ENCODE measurements at regions not wholly inside any gene's neighbourhood (a gene's known extent, or its start where the extent isn't known, plus 50 kb on each side); places are given as distances from the start of the nearest gene placed in this dataset.

- Mint-ChIP-seq H3K4me1 (no peaks in the 10 kb centered on the region), H3K4me3 (no peak overlapping the region), H3K9me3 (peaks cover 3% of the 10 kb centered on the region; the same call in 1 of the 3 replicates), H3K36me3 (ENCODE audit: low read depth) (no peaks in the 10 kb centered on the region), H3K27ac (no peak overlapping the region), H3K27me3 (ENCODE audit: insufficient read depth, low read depth, poor library complexity) (no peaks in the 10 kb centered on the region)
- no peak for DNase-seq (ENCODE audit: low spot score)
- H3K4me3 ChIP-seq = no peak overlapping the region
- H3K4me2 ChIP-seq = no peak overlapping the region
- H3K4me1 ChIP-seq (ENCODE audit: insufficient read depth) = no peaks in the 10 kb centered on the region
- H3K36me3 ChIP-seq (ENCODE audit: insufficient read depth) = no peaks in the 10 kb centered on the region
- H3K9me2 ChIP-seq (ENCODE audit: insufficient read depth) = peaks cover 19% of the 10 kb centered on the region
- H2AFZ ChIP-seq = no peak overlapping the region
- no peaks in the 10 kb centered on the region for H4K20me1 ChIP-seq (replicated peaks; ENCODE audit: insufficient read depth)
- no peaks in the 10 kb centered on the region for H3F3A ChIP-seq (replicated peaks; ENCODE audit: low read depth)
- H3K27me3 ChIP-seq (ENCODE audit: insufficient read depth) = no peaks in the 10 kb centered on the region
- TF ChIP-seq CREB1 (CRISPR knock-in tag; IDR thresholded peaks at IDR 0.05; ENCODE audit: low read depth) (no peak), EZH2 (IDR thresholded peaks at IDR 0.05; ENCODE audit: low read depth, unreplicated experiment) (no peak), JUNB (IDR thresholded peaks at IDR 0.05; ENCODE audit: unreplicated experiment) (no peak), ZNF331 (CRISPR knock-in tag; IDR thresholded peaks at IDR 0.05; ENCODE audit: low read depth) (no peak), STAT1 (IDR thresholded peaks at IDR 0.05; ENCODE audit: unreplicated experiment) (no peak), EZH2phosphoT487 (IDR thresholded peaks at IDR 0.05; ENCODE audit: unreplicated experiment) (no peak), REST (IDR thresholded peaks at IDR 0.05; ENCODE audit: unreplicated experiment) (no peak), ZNF462 (CRISPR knock-in tag; IDR thresholded peaks at IDR 0.05) (no peak), NANOG (IDR thresholded peaks at IDR 0.05; ENCODE audit: borderline replicate concordance) (no peak), POLR2AphosphoS5 (IDR thresholded peaks at IDR 0.05; ENCODE audit: low read depth) (no peak), CTCF (conservative IDR thresholded peaks at IDR 0.05; ENCODE audit: low read depth in 2 of 2) (no peak), ZNF114 (CRISPR knock-in tag; IDR thresholded peaks at IDR 0.05) (no peak), ETS1 (IDR thresholded peaks at IDR 0.05) (no peak)
- H3K79me2 ChIP-seq (replicated peaks; ENCODE audit: insufficient read depth) = no peaks in the 10 kb centered on the region
- ATAC-seq = no peak
- no peak overlapping the region for H3K27ac ChIP-seq (ENCODE audit: low read depth)
Measured at GRCh38 chr3:148136816-148137215, 560.9 kb upstream of the AGTR1 start.

Data from GM23338 (cell line).